ENCODE measurements at regions not wholly inside any gene's neighbourhood (a gene's known extent, or its start where the extent isn't known, plus 50 kb on each side); places are given as distances from the start of the nearest gene placed in this dataset.

- no peak for TF ChIP-seq POLR2A (IDR thresholded peaks at IDR 0.05; ENCODE audit: borderline replicate concordance, extremely low read depth, insufficient read depth, insufficient read length)
- no peak for TF ChIP-seq REST (IDR thresholded peaks at IDR 0.05; ENCODE audit: low read depth)
- no peak for TF ChIP-seq CTCF (IDR thresholded peaks at IDR 0.05 in 2 of 3, conservative IDR thresholded peaks at IDR 0.05 in 1 of 3; ENCODE audit: borderline replicate concordance in 1 of 3, insufficient read depth in 1 of 3, low read depth in 2 of 3, low read length in 2 of 3)
- no peak for TF ChIP-seq EZH2phosphoT487 (IDR thresholded peaks at IDR 0.05; ENCODE audit: borderline replicate concordance)
- no peak for TF ChIP-seq SP1 (IDR thresholded peaks at IDR 0.05; ENCODE audit: low read depth)
- TF ChIP-seq MAX (IDR thresholded peaks at IDR 0.05): no peak
- no peak for TF ChIP-seq POLR2AphosphoS5 (IDR thresholded peaks at IDR 0.05; ENCODE audit: low read depth, low read length)
- TF ChIP-seq SIN3A (IDR thresholded peaks at IDR 0.05; ENCODE audit: low read depth): no peak
- no peak for TF ChIP-seq TCF7L2 (IDR thresholded peaks at IDR 0.05; ENCODE audit: borderline replicate concordance, extremely low read depth, insufficient read depth, insufficient read length)
- TF ChIP-seq CEBPB (IDR thresholded peaks at IDR 0.05; ENCODE audit: low read depth): no peak
- TF ChIP-seq RAD21 (IDR thresholded peaks at IDR 0.05; ENCODE audit: low read depth): no peak
- TF ChIP-seq YY1 (IDR thresholded peaks at IDR 0.05; ENCODE audit: extremely low read depth, insufficient replicate concordance, low read depth, low read length): no peak
- TF ChIP-seq EZH2 (IDR thresholded peaks at IDR 0.05): no peak
- TF ChIP-seq SRF (IDR thresholded peaks at IDR 0.05; ENCODE audit: low read depth): no peak
These were observed 1653.4 kb downstream of the EFNA5 start for GRCh38 chr5:106017243-106017857.

Data from HCT116 (cell line).